KG1 (cell line): ENCODE measurements at regions not wholly inside any gene's neighbourhood (a gene's known extent, or its start where the extent isn't known, plus 50 kb on each side); places are given as distances from the start of the nearest gene placed in this dataset.

ENCODE experiments used
- DNase-seq: peaks from one replicate; lab custom pipeline; 2025; lab: John Stamatoyannopoulos, UW

- DNase-seq = no peak
These were observed 470.3 kb downstream of the PTPRC start for GRCh38 chr1:199109160-199109559.

GRCh38 chr1:199112365-199112764, 473.5 kb downstream of the PTPRC start:
- no peak for DNase-seq

- peak; percentile 48 for DNase-seq
These were observed 474.5 kb downstream of the PTPRC start for GRCh38 chr1:199113265-199113869.

- DNase-seq = no peak
These were observed 477.6 kb downstream of the PTPRC start for GRCh38 chr1:199116488-199116887.

- DNase-seq = no peak
These were observed 482.2 kb downstream of the PTPRC start for GRCh38 chr1:199121047-199121446.

- DNase-seq = no peak
These were observed 483.2 kb downstream of the PTPRC start for GRCh38 chr1:199122085-199122484.

- DNase-seq = no peak
These were observed 483.9 kb downstream of the PTPRC start for GRCh38 chr1:199122532-199123311.

- no peak for DNase-seq
These were observed 484.8 kb downstream of the PTPRC start for GRCh38 chr1:199123615-199124014.

GRCh38 chr1:199124351-199124750, 485.5 kb downstream of the PTPRC start:
- no peak for DNase-seq

GRCh38 chr1:199129247-199129646, 490.4 kb downstream of the PTPRC start:
- no peak for DNase-seq

- DNase-seq = no peak
These were observed 493.2 kb downstream of the PTPRC start for GRCh38 chr1:199132006-199132405.

- no peak for DNase-seq
These were observed 497.1 kb downstream of the PTPRC start for GRCh38 chr1:199135901-199136300.

- DNase-seq = no peak
These were observed 499.2 kb downstream of the PTPRC start for GRCh38 chr1:199138061-199138460.

GRCh38 chr1:199149591-199149990, 510.8 kb downstream of the PTPRC start:
- DNase-seq = no peak

- no peak for DNase-seq
These were observed 511.9 kb downstream of the PTPRC start for GRCh38 chr1:199150756-199151155.

- DNase-seq = no peak
These were observed 513.0 kb downstream of the PTPRC start for GRCh38 chr1:199151634-199152425.

GRCh38 chr1:199152676-199153075, 513.8 kb downstream of the PTPRC start:
- DNase-seq = no peak

- DNase-seq = no peak
These were observed 516.6 kb downstream of the PTPRC start for GRCh38 chr1:199155166-199156019.

GRCh38 chr1:199157494-199157893, 518.7 kb downstream of the PTPRC start:
- no peak for DNase-seq

GRCh38 chr1:199160521-199161318, 521.9 kb downstream of the PTPRC start:
- no peak for DNase-seq

GRCh38 chr1:199161319-199161680, 522.5 kb downstream of the PTPRC start:
- DNase-seq = no peak
